ENCODE measurements at regions not wholly inside any gene's neighbourhood (a gene's known extent, or its start where the extent isn't known, plus 50 kb on each side); places are given as distances from the start of the nearest gene placed in this dataset.

DNA sequence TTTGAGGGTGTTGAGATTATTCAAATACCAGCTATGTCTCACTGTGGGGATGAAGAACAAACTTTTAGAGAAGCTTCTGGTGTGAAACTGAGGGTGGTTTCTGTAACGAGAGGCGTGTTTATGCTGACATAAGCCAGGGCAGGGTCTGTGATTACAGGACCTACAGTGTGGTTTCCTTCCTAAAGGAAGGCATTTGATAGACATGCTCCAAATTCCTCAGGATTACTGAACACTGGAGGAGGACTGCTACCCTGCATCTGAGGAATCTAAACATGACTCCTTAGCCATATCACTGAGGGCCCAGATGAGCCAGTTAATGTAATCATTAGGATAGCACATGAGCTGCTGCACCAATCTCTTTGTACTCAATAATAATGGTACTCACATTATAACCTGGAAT is 328.4 kb upstream of the UMPS start:
- DNase-seq (ENCODE audit: low read depth, low spot score): peak; percentile 65

DNA sequence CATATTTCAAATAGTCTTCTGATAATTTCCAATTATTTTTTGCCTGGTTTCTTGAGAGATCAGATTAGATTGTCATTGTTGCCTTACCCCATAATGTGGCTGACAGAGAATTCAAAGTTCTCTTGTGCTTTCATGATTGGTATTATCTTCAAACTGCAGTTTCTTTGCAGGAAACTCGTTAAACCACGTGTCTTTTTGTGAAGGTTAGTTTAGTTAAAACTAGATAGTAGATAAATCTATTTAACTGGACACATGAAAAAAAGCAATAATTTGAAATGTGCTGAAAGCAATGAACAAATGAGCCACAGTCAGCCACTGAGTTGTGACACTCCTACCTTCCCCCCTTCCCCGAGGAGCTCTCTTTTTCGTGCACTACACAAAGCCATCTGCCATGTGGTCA is 327.5 kb upstream of the UMPS start:
- DNase-seq (ENCODE audit: low read depth, low spot score): no peak

DNA sequence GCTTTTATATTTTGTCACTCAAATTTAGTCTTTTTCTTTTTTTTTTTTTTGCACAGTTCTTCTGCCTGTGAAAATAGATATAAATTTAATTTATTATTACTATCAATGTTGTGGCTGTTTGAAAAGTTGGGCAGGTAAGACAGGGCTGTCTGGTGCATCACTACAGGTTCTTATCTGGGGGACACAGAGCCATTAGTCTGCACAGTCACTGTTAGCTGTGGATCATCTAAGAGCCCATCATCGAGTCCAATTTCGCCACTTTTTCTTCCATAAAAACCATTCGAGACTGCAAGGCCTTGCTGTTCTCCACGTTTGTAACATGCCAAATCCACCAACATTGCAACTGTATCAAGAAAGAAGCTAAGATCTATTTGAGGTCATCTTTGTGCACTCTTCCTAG is 325.6 kb upstream of the UMPS start:
- DNase-seq (ENCODE audit: low read depth, low spot score): no peak

DNA sequence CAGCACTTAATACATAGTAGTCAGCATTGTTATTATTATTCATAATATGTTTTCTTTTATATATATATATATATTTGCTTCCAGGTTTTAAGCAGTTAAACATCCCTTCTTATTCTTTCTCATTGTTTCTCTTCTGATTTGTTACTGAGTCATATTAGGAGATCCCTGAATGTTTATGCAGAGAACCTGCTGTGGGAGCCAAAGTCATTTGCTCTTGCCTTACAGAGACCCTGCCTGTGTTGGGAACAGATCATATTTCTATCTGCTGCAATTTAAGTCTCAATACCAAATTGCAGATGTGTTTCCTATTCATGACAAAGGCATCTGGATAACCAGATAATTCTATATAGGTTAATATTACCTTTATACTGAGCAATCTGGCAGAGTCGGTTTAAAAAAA is 323.0 kb upstream of the UMPS start:
- no peak for DNase-seq (ENCODE audit: low read depth, low spot score)

DNA sequence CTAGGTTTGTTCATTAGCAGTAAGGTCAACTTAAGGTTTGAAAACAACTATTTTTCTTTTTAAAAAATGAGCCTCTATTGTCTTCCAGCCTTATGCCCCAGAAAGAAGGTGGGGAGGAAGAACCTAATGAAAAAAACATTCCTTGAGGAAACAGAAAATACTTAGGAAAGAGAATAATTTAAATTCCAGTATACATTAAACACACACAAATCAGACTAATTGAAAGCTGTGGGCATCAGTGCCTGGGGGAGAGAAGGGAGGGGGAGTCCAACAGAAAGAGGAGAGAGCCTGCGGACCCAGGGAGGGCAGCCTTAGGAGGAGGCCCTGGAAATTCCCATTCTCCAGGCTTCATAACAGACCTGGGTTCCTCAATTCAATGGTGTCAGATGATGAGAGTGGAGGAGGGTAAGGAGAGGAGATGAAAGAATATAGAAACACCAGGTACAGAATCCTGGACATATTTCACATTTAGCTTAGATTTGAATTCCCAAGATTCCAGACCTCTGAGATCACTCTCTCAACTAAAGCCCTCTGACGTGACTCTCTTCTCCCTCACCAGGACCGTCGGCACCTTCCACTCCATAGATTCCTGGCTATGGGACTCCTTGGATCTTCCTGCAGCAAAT is 320.5 kb upstream of the UMPS start:
- peak; percentile 44 for DNase-seq (ENCODE audit: low read depth, low spot score)

DNA sequence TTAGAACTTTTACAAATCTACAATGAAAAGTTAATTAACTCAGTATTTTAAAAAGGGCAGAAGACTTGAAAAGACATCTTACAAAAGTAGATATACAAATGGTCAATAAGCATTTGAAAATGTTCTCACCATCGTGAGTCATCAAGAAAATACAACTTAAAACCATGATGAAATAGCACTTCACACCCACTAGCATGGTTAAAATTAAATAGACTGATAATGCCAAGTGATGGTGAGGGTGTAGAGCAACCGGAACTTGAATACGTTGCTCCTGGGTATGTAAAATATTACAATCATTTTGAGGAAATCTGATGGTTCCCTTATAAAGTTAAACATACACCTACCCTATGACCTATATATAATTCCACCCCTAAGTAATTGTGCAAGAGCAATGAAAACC is 319.8 kb upstream of the UMPS start:
- DNase-seq (ENCODE audit: low read depth, low spot score): no peak

DNA sequence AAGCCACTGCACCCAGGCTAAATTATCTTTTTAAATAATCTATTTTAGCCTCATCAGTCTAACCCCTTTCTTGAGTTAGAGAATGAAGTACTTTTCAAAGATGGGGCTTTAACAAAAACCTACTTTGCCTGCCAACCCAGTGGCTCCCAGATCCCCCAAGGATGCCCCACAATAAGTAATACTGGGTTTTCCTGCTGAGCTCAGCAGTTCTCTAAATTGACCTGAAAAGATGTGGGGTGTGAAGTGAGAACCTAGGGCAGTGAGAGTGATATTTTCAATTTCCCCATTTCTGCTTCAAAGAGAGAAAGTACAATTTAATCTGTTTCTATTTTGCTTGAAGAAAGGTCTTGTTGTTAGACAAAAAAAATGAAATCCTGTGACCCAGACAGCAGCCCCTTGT is 318.5 kb upstream of the UMPS start:
- DNase-seq (ENCODE audit: low read depth, low spot score): no peak

DNA sequence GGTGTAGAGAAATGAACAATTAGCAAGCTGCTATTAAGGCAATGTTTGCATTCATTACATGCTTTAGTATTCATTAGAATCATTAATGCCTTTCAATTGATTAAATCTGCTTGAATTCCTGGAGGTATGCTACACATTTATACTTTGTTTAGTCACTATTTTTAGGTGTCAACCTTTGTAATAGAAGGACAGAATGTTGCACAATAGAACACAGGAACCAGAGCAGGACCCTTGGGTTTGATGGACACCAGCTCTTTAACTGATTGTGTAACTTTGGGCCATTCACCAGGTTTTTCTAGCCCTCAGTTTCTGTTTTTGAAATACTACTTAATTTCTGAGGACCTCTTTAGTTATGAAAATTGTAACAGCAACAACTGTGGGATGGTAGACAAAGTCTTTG is 317.6 kb upstream of the UMPS start:
- no peak for DNase-seq (ENCODE audit: low read depth, low spot score)

DNA sequence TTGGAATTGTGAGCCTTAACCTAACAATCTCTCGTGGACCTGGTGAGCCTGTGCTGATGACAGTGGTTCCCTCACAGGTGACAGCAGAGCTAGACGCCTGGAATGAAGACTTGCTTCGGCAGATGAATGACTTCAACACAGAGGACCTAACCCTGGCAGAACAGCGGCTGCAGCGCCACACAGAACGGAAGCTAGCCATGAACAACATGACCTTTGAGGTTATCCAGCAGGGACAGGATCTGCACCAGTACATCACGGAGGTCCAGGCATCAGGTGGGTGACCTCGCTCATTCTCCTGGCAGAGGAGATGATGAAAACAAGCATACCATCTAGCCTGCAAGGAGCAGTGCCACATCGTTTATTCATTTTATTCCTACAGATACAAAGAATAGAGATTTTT is 316.9 kb upstream of the UMPS start:
- DNase-seq (ENCODE audit: low read depth, low spot score): no peak

DNA sequence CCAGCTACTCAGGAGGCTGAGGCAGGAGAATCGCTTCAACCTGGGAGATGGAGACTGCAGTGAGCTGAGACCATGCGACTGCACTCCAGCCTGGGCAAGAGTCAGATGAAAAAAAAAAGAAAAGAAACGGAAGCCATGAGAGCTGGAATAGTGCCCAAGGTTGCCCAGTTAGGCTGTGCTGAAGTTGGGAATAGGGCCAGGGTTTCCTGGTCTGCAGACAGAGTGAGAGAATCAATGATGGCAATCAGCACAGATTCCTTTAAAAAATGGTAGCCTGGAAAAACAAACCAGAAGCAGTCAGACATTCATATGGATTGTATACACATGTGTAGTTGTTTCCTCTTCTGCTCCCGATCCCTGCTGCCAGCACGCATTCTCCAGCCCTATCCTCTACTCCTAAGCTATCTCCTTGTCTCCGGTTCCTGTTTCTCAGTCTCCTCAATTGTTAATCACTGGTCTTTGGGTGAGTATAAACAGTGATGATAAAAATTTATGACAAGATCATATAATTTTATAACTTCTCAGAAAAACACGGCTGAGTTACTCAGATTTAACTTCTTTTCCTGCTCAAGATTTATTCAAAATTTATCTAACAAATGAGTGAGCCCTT is 316.2 kb upstream of the UMPS start:
- no peak for DNase-seq (ENCODE audit: low read depth, low spot score)

DNA sequence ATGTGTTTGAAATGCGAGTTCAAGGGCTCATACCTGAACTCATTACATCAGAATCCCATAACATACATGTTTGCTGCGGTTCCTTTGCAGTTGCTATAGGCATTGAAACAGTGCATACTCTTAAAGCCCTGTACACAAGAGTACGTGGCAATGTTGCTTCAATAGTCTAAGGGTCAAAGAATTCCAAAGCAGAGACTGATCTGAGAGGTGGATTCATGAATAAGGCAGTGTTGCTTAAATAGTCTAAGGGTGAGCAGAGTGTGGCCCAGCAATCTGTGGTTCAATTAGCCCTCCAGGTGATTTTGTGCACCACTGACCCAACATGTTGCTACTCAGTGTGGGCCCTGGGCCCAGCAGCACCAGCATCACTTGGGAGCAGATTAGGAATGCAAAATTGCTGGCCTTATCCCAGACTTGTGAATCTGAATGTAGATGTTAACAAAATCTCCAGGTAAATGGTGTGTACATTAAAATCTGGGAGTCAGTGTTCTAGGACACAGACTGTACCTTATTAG is 314.7 kb upstream of the UMPS start:
- no peak for DNase-seq (ENCODE audit: low read depth, low spot score)

DNA sequence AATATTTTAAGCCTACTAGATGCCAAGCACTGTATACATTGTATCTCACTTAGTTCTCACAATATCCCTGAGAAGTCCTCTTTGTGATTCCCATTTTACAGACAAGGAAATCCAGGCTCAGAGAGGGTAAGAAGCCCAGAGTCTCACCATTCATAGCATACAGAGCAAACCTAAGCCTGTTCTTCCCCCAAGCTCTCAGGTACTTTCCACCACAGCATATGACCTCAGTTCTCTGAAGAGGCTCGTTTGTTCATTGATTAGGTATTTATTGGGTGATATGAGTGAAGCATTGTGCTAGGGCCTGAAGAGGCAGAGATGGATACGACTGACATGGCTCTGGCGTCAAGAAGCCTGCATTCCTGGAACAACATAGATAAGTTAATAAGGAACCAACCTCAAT is 310.9 kb upstream of the UMPS start:
- DNase-seq (ENCODE audit: low read depth, low spot score): no peak

DNA sequence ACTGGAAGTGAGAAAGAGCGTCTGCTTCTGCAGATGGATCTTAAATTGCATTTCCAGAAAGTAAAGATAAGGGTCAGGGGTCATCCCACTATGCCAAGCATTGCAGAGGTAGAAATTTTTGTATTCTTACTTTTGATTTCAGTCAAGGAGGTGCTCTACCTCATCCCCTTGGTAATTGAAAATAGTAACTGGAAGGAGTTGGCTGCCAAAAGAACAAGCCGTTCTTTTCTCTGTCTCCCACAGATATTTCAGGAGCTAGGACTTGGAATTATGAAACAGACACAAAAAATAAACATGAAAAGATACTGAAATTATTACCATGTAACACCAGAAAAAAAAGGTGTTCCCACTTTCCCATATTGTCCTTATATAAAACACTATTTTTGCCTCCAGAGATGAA is 309.9 kb upstream of the UMPS start:
- no peak for DNase-seq (ENCODE audit: low read depth, low spot score)

DNA sequence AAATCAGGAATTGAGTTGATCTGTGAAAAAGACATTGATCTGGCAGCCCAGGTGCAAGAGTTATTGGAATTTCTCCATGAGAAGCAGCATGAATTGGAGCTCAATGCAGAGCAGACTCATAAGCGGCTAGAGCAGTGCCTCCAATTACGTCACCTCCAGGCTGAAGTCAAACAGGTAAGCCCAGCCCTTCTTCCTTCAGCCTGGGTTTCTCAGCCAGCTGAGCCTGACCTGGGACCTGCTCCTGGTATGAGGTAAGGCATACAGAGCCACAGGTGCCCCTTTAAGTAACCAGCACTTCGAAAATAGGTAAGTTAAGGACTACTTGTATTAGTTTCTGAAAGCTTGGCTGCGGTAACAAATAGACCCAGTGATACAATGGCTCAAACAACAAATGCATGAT is 307.4 kb upstream of the UMPS start:
- DNase-seq (ENCODE audit: low read depth, low spot score): no peak

DNA sequence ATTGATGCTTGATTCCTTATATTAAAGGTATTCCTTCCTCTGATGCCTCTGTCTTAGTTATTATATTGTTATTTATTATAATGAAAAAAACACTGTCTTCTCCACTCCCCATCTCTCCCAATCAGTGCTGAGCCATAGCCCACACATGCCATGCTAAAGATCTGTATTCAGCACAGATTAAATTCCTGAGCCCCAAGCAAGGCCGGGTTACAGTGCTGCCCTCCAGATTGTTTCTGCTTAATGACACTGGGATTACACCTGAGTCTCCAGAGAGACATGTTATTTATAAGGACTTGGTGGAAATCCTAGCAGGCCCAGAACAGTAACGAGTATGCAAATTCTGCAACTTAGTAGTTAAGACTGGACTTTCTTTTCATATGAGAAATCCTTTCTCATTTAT is 305.9 kb upstream of the UMPS start:
- DNase-seq (ENCODE audit: low read depth, low spot score): no peak

DNA sequence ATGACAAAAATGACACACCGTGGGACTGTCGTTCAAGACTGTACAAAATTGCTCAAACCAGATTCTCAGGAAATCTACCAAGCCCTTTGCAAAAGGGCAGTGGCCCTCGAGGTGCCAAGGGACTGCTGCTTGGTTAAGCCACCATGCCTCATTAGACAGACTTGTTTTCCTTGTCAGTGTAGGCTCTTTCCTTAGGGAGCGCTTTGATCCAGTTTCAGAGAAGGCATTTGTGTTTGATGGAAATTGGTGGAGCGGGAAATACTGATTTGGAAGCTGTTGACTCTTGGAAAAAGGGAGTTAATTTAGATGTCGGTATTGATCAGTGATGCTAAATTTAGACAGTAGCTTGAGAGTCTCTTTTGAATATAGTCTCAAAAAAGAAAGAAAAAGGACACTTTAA is 304.3 kb upstream of the UMPS start:
- no peak for DNase-seq (ENCODE audit: low read depth, low spot score)

DNA sequence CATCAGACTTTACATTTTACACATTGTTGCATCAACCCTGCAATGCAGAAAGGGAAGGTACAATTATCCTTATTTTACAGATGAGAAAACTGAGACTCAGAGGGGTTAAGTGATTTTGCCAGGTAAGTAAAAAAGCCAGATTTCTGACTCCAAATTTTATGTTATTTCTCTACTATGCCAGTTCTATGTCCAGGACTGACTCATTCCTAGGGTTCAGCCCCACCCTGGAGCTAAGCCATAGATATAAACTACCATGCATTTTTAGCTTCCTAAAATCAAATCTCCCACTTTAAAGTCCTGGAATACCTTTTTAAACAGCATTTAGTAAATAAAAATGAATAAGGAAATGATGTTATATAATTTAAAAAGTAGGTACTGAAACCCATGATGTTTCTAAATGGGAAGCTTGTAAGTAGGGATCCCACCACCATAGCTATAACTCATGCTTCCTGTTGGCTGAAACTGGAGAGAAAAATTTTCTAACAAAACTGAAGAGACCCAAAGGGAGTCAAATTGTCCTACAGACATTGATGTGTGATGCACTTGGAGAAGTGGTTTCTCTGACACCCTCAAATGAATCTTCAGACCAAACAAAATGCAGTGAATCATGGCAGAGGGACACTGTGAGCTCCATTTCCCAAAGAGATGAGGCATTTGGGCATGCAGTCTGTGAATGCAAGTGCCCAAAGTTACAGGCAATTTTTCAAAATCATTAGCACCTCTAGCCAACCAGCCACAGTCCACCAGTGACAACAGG is 301.7 kb upstream of the UMPS start:
- no peak for DNase-seq (ENCODE audit: low read depth, low spot score)

DNA sequence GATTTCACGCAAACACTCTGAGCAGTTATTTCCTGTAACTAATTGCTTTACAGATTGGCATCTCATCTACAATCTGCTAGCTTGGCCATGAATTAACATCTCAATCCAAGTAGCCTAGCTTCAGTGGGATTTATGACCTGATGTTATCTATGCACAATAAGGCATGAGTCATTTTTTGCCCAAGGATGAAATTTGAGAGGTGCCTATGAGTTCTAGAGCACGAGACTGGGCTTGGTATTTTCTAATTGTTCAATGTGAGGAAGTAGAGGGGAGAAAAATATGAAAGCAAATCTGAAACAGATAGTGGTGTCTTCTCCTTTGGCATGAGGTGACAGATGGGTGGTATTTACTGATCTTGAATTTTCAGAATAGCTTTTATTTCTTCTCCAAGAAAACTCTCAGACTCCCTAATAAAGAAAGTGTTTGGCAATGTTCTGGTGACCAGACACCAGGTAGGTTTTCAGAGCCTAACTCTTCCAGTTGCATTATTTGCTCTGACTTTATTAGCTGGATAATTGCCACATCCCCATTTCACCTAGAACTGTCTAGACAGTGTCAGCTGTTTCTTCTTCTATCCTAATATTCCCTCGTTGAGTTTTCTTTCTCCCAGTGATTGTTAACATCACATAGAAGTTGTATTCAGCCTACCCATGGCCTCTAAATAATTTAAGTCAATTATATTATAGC is 301.0 kb upstream of the UMPS start:
- DNase-seq (ENCODE audit: low read depth, low spot score): peak; percentile 17

DNA sequence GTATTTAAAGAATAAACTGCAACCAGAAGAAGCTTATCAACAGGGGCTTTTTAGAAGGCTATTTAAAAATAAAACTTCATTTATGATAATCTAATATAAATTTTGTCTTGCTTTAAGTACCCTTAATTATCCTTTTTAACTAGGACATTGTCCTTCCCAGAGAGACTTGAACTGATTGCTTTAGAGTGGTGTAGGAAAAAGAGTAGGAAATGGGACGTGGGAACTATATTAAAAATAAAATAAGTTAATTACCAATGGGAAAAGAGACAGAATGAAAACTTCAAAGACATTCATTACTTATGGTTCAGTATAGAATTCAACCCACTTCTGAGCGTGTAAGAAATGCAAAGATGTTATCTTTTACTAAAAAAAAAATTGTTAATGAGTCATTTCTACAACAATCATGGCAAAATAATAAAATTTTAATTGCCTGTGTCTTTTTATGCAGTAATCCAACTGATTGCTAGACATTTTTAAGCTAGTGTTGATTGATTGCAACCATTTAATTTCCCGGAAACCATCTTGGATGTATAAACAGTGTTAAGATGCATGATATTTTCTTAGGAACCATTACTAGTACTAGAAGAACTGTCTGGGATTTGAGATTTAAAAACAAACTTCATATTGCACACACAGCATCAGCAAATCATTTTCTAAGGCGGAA is 298.8 kb upstream of the UMPS start:
- no peak for DNase-seq (ENCODE audit: low read depth, low spot score)

DNA sequence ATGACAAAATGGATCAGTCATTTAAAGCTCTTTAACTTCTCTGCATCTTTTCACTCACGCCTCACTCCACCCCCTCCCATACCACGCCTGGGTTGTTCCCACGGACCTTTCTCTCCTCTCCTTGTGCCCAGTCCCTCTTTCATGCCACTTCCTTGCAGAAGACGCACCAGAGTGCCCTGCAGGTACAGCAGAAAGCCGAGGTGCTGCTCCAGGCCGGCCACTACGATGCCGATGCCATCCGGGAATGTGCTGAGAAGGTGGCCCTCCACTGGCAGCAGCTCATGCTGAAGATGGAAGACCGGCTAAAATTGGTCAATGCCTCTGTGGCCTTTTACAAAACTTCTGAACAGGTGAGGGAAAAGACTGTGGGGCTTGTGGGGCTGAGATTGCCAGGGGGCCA is 296.1 kb upstream of the UMPS start:
- no peak for DNase-seq (ENCODE audit: low read depth, low spot score)

DNA sequence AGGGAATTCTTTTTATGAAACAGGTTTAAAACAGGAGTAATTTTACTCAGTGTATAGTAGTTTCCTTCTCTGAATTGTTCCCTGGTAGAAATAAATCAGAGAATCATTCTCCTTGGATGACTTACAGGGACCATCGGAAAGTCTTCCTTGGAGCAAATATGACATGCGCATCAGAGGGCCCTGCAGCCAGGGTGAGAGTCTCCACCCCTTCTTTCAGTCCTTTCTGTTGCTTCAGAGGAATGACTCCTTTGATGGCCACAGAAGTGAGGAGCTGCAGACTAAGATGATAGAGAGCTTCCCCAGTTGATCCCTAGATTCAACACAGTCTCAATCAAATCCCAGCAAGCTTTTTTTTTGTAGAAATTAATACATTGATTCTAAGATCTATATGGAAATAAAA is 294.8 kb upstream of the UMPS start:
- DNase-seq (ENCODE audit: low read depth, low spot score): no peak

DNA sequence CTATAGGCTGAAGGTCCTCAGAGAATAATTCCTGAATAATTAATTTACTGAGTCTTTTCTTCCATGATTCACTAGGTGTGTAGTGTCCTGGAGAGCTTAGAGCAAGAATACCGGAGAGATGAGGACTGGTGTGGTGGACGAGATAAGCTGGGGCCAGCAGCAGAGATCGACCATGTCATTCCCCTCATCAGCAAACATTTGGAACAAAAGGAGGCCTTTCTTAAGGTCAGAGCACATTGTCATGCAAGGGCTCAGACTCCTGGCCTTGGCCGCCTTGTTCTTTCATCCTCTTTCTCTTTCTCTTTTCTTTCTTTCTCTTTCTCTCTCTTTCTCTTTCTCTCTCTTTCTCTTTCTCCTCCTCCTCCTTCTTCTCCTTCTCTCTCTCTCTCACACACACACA is 291.4 kb upstream of the UMPS start:
- peak; percentile 53 for DNase-seq (ENCODE audit: low read depth, low spot score)

Data from ELF-1 (cell line).